K562 (cell line): ENCODE measurements at regions not wholly inside any gene's neighbourhood (a gene's known extent, or its start where the extent isn't known, plus 50 kb on each side); places are given as distances from the start of the nearest gene placed in this dataset.

Experiments
- ATF4 ChIP-seq: fragments of 450-650 bp; formaldehyde crosslinking; IDR thresholded peaks from 2 replicates; pipeline ENCODE4 v1.4.0; 2022; ENCODE audit warnings: mild to moderate bottlenecking, moderate library complexity
- POLR2A ChIP-seq: fragments of 450-650 bp; conservative IDR thresholded peaks from 2 replicates; pipeline ENCODE4 v1.6.1; 2016
- ZBTB49 ChIP-seq: sonication (generic); formaldehyde crosslinking; IDR thresholded peaks from 2 replicates; pipeline ENCODE4 v1.8.0; 2022; ENCODE audit warnings: missing genetic modification reagents, mild to moderate bottlenecking, borderline replicate concordance

- TF ChIP-seq ZBTB49 (CRISPR knock-in tag) = no peak
- no peak for TF ChIP-seq POLR2A
- TF ChIP-seq ATF4 (CRISPR knock-in tag) = no peak
Observed at GRCh38 chr3:116614795-116615362, 94.7 kb upstream of the TUSC7 start.
